ENCODE measurements at regions not wholly inside any gene's neighbourhood (a gene's known extent, or its start where the extent isn't known, plus 50 kb on each side); places are given as distances from the start of the nearest gene placed in this dataset.
"Not testable (repeated sequence)": the region's sequence is repeated elsewhere in the genome, so short reads cannot be mapped to it uniquely, and the experiment has no call there.

DNA sequence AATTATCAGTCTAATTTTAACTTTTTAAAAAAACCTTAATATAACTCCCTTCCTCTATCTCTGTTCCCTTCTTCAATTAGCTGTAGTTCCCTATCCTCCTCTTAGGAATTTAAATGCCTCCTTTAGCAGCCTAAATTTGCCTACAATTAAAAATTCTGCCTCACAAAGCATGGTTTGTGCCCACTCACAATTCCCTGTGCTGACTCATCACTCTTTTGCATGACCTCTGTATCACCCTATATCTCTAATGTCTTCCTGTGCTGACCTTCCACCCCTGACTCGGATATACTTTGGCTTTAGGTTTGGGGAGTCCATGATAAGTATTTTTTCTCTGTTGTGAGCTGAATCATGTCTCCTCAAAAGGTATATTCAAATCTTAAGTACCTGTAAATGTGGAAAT, 253.6 kb downstream of the RNF144B start:
- H3K27me3 Mint-ChIP-seq (ENCODE audit: low read depth) = peaks cover 21% of the 10 kb centered on the region
- no peak overlapping the region for H3K27ac Mint-ChIP-seq
- no peaks in the 10 kb centered on the region for H3K36me3 Mint-ChIP-seq
- TF ChIP-seq CTCF (IDR thresholded peaks at IDR 0.05; ENCODE audit: unreplicated experiment) = no peak
- H3K9me3 Mint-ChIP-seq = peaks cover 15% of the 10 kb centered on the region
- no peak overlapping the region for H3K4me3 Mint-ChIP-seq
- no peak for DNase-seq (ENCODE audit: low spot score in 2 of 2, unreplicated experiment in 2 of 2)
- no peaks in the 10 kb centered on the region for H3K4me1 Mint-ChIP-seq

- H3K4me1 Mint-ChIP-seq = no peaks in the 10 kb centered on the region
- peaks cover 17% of the 10 kb centered on the region for H3K27me3 Mint-ChIP-seq (ENCODE audit: low read depth)
- H3K27ac Mint-ChIP-seq = no peak overlapping the region
- no peak for TF ChIP-seq CTCF (IDR thresholded peaks at IDR 0.05; ENCODE audit: unreplicated experiment)
- no peak for DNase-seq (ENCODE audit: low spot score in 2 of 2, unreplicated experiment in 2 of 2)
- peaks cover 25% of the 10 kb centered on the region for H3K9me3 Mint-ChIP-seq
- H3K36me3 Mint-ChIP-seq = no peaks in the 10 kb centered on the region
- H3K4me3 Mint-ChIP-seq = no peak overlapping the region
These were observed 267.7 kb downstream of the RNF144B start for GRCh38 chr6:18654821-18655220.

DNA sequence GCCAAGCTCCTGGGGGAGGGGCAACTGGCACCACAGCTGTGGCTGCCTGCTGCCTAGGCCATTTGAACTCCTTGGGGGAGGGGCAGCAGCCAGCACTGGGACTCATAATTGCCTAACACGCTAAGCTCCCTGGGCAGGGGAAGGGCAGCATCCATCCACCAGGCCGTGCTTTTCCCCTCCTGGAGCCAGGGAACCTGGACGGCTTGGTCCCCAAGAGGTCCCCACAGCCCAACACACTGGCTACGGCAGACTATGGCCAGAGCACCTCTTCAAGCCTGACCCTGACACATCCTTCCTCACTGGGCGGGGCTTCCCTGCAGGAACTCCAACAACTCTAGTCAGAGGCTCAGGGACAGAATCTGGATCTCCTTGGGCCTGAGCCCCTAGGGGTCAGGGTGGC, 269.4 kb downstream of the RNF144B start:
- Mint-ChIP-seq H3K27ac (no peak overlapping the region), H3K27me3 (ENCODE audit: low read depth) (peaks cover 16% of the 10 kb centered on the region), H3K9me3 (peaks cover 29% of the 10 kb centered on the region), H3K4me3 (no peak overlapping the region), H3K4me1 (no peaks in the 10 kb centered on the region), H3K36me3 (no peaks in the 10 kb centered on the region)
- TF ChIP-seq CTCF (IDR thresholded peaks at IDR 0.05; ENCODE audit: unreplicated experiment) = no peak
- no peak for DNase-seq (ENCODE audit: low spot score in 2 of 2, unreplicated experiment in 2 of 2)

DNA sequence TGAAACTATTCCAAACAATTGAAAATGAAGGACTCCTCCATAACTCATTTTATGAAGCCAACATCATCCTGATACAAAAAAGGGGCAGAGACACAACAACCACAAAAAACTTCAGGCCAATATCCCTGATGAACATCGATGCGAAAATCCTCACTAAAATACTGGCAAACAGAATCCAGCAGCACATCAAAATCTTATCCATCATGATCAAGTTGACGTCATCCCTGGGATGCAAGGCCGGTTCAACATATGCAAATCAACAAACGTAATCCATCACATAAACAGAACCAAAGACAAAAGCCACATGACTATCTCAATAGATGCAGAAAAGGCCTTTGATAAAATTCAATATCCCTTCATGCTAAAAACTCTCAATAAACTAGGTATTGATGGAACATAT, 272.8 kb downstream of the RNF144B start:
- not testable (repeated sequence) for DNase-seq (ENCODE audit: low spot score in 2 of 2, unreplicated experiment in 2 of 2); H3K4me1 Mint-ChIP-seq; H3K27ac Mint-ChIP-seq; H3K4me3 Mint-ChIP-seq; H3K36me3 Mint-ChIP-seq
- H3K9me3 Mint-ChIP-seq = peaks cover 29% of the 10 kb centered on the region
- peaks cover 16% of the 10 kb centered on the region for H3K27me3 Mint-ChIP-seq (ENCODE audit: low read depth)

DNA sequence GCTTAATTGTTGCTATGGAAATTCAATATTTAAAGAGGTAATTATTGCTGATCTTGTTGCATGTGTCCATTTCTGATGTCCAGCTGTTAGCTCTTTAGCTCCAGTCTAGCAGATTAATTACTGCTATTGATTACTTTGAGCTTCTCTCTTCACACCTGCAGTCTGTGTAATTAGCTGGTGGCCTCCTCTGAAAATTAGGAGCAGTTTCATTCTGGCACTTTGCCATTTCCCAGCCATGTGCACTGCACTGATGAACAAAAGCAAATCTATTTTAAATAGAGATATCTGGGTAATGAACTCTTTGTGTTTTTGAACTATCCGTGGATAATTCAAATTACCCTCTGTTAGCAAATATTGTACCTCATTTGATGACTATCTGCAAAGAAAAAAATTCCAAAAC, 275.9 kb downstream of the RNF144B start:
- Mint-ChIP-seq H3K27me3 (ENCODE audit: low read depth) (peaks cover 13% of the 10 kb centered on the region), H3K9me3 (peaks cover 18% of the 10 kb centered on the region), H3K4me1 (peaks cover 11% of the 10 kb centered on the region), H3K27ac (no peak overlapping the region), H3K36me3 (no peaks in the 10 kb centered on the region), H3K4me3 (no peak overlapping the region)
- no peak for DNase-seq (ENCODE audit: low spot score in 2 of 2, unreplicated experiment in 2 of 2)
- TF ChIP-seq CTCF (IDR thresholded peaks at IDR 0.05; ENCODE audit: unreplicated experiment) = no peak

DNA sequence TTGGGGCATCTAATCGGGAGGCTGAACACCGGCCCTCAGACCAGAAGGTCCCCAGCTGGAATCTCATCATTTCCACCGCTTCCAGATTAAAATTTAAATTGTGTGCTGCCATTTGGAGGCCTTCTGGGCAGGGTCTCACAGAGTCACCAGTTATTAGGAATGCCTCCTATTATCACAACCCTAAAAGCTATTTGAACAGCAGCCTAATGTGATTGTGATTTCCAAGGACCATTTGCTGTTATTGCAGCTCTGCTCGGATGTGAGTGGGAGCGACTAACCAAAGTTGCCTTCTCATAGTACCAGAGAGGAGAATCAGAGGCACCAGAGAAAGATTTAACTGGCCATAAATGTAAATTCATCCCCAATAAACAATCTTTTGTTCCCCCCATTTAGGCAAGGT, 277.3 kb downstream of the RNF144B start:
- DNase-seq (ENCODE audit: low spot score in 2 of 2, unreplicated experiment in 2 of 2) = no peak
- no peak for TF ChIP-seq CTCF (IDR thresholded peaks at IDR 0.05; ENCODE audit: unreplicated experiment)
- Mint-ChIP-seq H3K4me1 (peaks cover 11% of the 10 kb centered on the region), H3K4me3 (no peak overlapping the region), H3K36me3 (no peaks in the 10 kb centered on the region), H3K27me3 (ENCODE audit: low read depth) (peaks cover 17% of the 10 kb centered on the region), H3K27ac (no peak overlapping the region), H3K9me3 (peaks cover 8% of the 10 kb centered on the region)
